ENCODE measurements at regions not wholly inside any gene's neighbourhood (a gene's known extent, or its start where the extent isn't known, plus 50 kb on each side); places are given as distances from the start of the nearest gene placed in this dataset.
A peak's percentile ranks its signal among the peaks of the same experiment; 100 is the strongest.

GRCh38 chr4:67332627-67333026 lies 212.7 kb downstream of the CENPC start:
- TF ChIP-seq PKNOX1 (IDR thresholded peaks at IDR 0.05): peak; percentile 37; the same call in 1 of the 2 replicates
- no peak for TF ChIP-seq L3MBTL2 (conservative IDR thresholded peaks at IDR 0.05)
- no peak for TF ChIP-seq HDGF (IDR thresholded peaks at IDR 0.05; ENCODE audit: borderline replicate concordance)
- TF ChIP-seq FOXK2 (IDR thresholded peaks at IDR 0.05): no peak
- TF ChIP-seq TARDBP (IDR thresholded peaks at IDR 0.05): no peak
- TF ChIP-seq ELF4 (IDR thresholded peaks at IDR 0.05): no peak
- no peak for TF ChIP-seq BHLHE40 (IDR thresholded peaks at IDR 0.05; ENCODE audit: borderline replicate concordance)
- TF ChIP-seq SP1 (IDR thresholded peaks at IDR 0.05): no peak
- TF ChIP-seq CTBP1 (IDR thresholded peaks at IDR 0.05; ENCODE audit: borderline replicate concordance): no peak
